ENCODE measurements at regions not wholly inside any gene's neighbourhood (a gene's known extent, or its start where the extent isn't known, plus 50 kb on each side); places are given as distances from the start of the nearest gene placed in this dataset.

GRCh38 chr21:27700974-27701614, 734.2 kb upstream of the ADAMTS5 start:
- no peak for TF ChIP-seq EZH2phosphoT487 (IDR thresholded peaks at IDR 0.05; ENCODE audit: low read depth, severe bottlenecking, unreplicated experiment)
- peak; percentile 96 for TF ChIP-seq CTCF (IDR thresholded peaks at IDR 0.05; ENCODE audit: poor library complexity)
- no peak for TF ChIP-seq EZH2 (IDR thresholded peaks at IDR 0.05; ENCODE audit: borderline replicate concordance)
- no peaks in the 10 kb centered on the region for H3K9me3 ChIP-seq (ENCODE audit: low read depth)
- H3K36me3 ChIP-seq (replicated peaks; ENCODE audit: insufficient read depth, low read depth): no peaks in the 10 kb centered on the region
- no peak overlapping the region for H3K27ac ChIP-seq
- no peaks in the 10 kb centered on the region for H3K79me2 ChIP-seq
- H3K4me3 ChIP-seq: no peak overlapping the region
- WGBS (ENCODE audit: low lambda C conversion rate, missing lambda C conversion rate): 12% methylated on average over 14 of the region's 14 CpGs
- H3K9me2 ChIP-seq (replicated peaks; ENCODE audit: insufficient read depth): no peaks in the 10 kb centered on the region
- no peak overlapping the region for H2AFZ ChIP-seq
- peak; percentile 90 for DNase-seq (ENCODE audit: low spot score)
- H3K4me1 ChIP-seq (ENCODE audit: insufficient read depth): no peaks in the 10 kb centered on the region
- H4K20me1 ChIP-seq (ENCODE audit: insufficient read depth, poor library complexity, severe bottlenecking): no peaks in the 10 kb centered on the region
- H3K4me2 ChIP-seq: no peak overlapping the region
- H3K27me3 ChIP-seq: no peaks in the 10 kb centered on the region

- Histone ChIP-seq H3K4me1 (ENCODE audit: insufficient read depth) (no peaks in the 10 kb centered on the region), H3K4me2 (no peak overlapping the region), H3K9me3 (ENCODE audit: low read depth) (no peaks in the 10 kb centered on the region), H3K36me3 (replicated peaks; ENCODE audit: insufficient read depth, low read depth) (no peaks in the 10 kb centered on the region), H4K20me1 (ENCODE audit: insufficient read depth, poor library complexity, severe bottlenecking) (no peaks in the 10 kb centered on the region), H3K79me2 (no peaks in the 10 kb centered on the region), H3K4me3 (no peak overlapping the region), H2AFZ (no peak overlapping the region), H3K27ac (no peak overlapping the region), H3K27me3 (no peaks in the 10 kb centered on the region), H3K9me2 (replicated peaks; ENCODE audit: insufficient read depth) (no peaks in the 10 kb centered on the region)
- DNase-seq (ENCODE audit: low spot score): no peak
- WGBS (ENCODE audit: low lambda C conversion rate, missing lambda C conversion rate): 63% methylated on average over 1 of the region's 1 CpG
- TF ChIP-seq CTCF (IDR thresholded peaks at IDR 0.05; ENCODE audit: poor library complexity): no peak
These were observed 728.4 kb upstream of the ADAMTS5 start for GRCh38 chr21:27695246-27695645.

GRCh38 chr21:27694667-27695066, 727.8 kb upstream of the ADAMTS5 start:
- Histone ChIP-seq H3K4me3 (no peak overlapping the region), H3K27ac (no peak overlapping the region), H3K27me3 (no peaks in the 10 kb centered on the region), H3K4me2 (no peak overlapping the region), H3K79me2 (no peaks in the 10 kb centered on the region), H3K9me3 (ENCODE audit: low read depth) (no peaks in the 10 kb centered on the region), H3K36me3 (replicated peaks; ENCODE audit: insufficient read depth, low read depth) (no peaks in the 10 kb centered on the region), H3K9me2 (replicated peaks; ENCODE audit: insufficient read depth) (no peaks in the 10 kb centered on the region), H4K20me1 (ENCODE audit: insufficient read depth, poor library complexity, severe bottlenecking) (no peaks in the 10 kb centered on the region), H3K4me1 (ENCODE audit: insufficient read depth) (no peaks in the 10 kb centered on the region), H2AFZ (no peak overlapping the region)
- no peak for TF ChIP-seq EZH2 (IDR thresholded peaks at IDR 0.05; ENCODE audit: borderline replicate concordance)
- no peak for TF ChIP-seq CTCF (IDR thresholded peaks at IDR 0.05; ENCODE audit: poor library complexity)
- no peak for TF ChIP-seq EZH2phosphoT487 (IDR thresholded peaks at IDR 0.05; ENCODE audit: low read depth, severe bottlenecking, unreplicated experiment)
- WGBS (ENCODE audit: low lambda C conversion rate, missing lambda C conversion rate): 63% methylated on average over 4 of the region's 4 CpGs
- no peak for DNase-seq (ENCODE audit: low spot score)

GRCh38 chr21:27693376-27693775, 726.5 kb upstream of the ADAMTS5 start:
- Histone ChIP-seq H3K9me2 (replicated peaks; ENCODE audit: insufficient read depth) (no peaks in the 10 kb centered on the region), H2AFZ (no peak overlapping the region), H3K9me3 (ENCODE audit: low read depth) (no peaks in the 10 kb centered on the region), H3K4me2 (no peak overlapping the region), H3K27ac (no peak overlapping the region), H3K27me3 (no peaks in the 10 kb centered on the region), H3K4me3 (no peak overlapping the region), H4K20me1 (ENCODE audit: insufficient read depth, poor library complexity, severe bottlenecking) (no peaks in the 10 kb centered on the region), H3K36me3 (replicated peaks; ENCODE audit: insufficient read depth, low read depth) (no peaks in the 10 kb centered on the region), H3K4me1 (ENCODE audit: insufficient read depth) (no peaks in the 10 kb centered on the region), H3K79me2 (no peaks in the 10 kb centered on the region)
- 89% methylated on average over 6 of the region's 6 CpGs for WGBS (ENCODE audit: low lambda C conversion rate, missing lambda C conversion rate)
- TF ChIP-seq CTCF (IDR thresholded peaks at IDR 0.05; ENCODE audit: poor library complexity) (no peak), EZH2 (IDR thresholded peaks at IDR 0.05; ENCODE audit: borderline replicate concordance) (no peak)
- no peak for DNase-seq (ENCODE audit: low spot score)
